ENCODE measurements at regions not wholly inside any gene's neighbourhood (a gene's known extent, or its start where the extent isn't known, plus 50 kb on each side); places are given as distances from the start of the nearest gene placed in this dataset.
"Not testable (repeated sequence)": the region's sequence is repeated elsewhere in the genome, so short reads cannot be mapped to it uniquely, and the experiment has no call there.

GRCh38 chrX:84611843-84612636 lies 109.8 kb upstream of the HDX start:
- DNase-seq, result no peak

GRCh38 chrX:84634201-84634782 lies 132.0 kb upstream of the HDX start:
- DNase-seq, result no peak

GRCh38 chrX:84666086-84666485 lies 163.8 kb upstream of the HDX start:
- DNase-seq, result no peak

- no peak for DNase-seq
These were observed 188.0 kb upstream of the HDX start for GRCh38 chrX:84690228-84690627.

- no peak for DNase-seq
These were observed 207.7 kb upstream of the HDX start for GRCh38 chrX:84709987-84710386.

DNA sequence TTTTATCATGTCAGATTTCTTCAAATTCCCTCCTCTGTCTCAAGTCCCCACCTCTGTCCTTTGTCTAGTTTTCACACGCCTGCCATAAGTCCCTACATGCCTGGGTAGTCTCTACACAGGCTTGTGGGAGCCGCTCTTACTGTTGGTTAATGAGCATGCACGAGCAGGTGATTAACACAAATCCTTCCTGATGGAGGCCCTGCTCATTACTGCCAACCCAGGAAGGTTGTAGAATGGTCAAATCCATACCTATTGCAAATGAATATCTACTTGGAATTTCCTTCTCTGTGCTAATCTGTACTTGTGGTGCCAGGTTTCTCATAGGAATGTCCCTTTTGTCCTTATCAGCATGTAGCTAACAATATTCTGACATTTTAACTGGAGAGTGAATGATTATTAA lies 208.4 kb upstream of the HDX start:
- DNase-seq, result no peak

DNA sequence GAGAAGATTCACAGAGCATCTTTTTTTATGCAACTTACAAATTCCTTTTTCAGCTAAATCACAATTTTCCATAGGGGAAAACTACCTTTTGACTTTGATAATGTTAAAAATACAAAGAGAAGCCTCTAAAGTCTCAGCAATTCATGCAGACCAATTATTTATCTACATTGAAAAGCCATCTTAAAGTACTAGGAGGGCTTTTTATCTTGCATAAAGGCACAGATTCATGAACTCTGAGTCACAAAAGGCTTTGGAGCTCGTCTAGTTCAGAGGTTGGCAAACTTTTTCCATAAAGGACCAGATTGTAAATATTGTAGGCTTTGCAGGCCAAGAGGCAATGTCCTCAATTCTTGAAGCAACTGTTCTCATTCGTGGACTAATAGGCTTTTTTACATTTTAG lies 210.4 kb upstream of the HDX start:
- DNase-seq, result no peak

DNA sequence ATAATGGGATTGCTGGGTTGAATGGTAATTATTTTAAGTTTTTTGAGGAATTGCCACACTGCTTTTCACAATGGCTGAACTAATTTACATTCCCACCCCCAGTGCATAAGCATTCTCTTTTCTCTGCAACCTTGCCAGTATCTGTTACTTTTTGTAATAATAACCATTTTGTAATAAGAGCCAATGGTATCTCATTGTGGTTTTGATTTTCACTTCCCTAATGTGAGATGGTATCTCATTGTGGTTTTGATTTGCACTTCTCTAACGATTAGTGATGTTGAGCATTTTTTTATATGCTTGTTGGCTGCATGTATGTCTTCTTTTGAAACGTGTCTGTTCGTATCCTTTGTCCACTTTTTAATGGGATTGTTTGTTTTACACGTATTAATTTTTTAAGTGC lies 213.1 kb upstream of the HDX start:
- no peak for DNase-seq

- DNase-seq, result no peak
These were observed 215.1 kb upstream of the HDX start for GRCh38 chrX:84717343-84717742.

GRCh38 chrX:84721416-84721815 lies 219.2 kb upstream of the HDX start:
- DNase-seq, result no peak

GRCh38 chrX:84724576-84724975 lies 222.3 kb upstream of the HDX start:
- DNase-seq, result no peak

DNA sequence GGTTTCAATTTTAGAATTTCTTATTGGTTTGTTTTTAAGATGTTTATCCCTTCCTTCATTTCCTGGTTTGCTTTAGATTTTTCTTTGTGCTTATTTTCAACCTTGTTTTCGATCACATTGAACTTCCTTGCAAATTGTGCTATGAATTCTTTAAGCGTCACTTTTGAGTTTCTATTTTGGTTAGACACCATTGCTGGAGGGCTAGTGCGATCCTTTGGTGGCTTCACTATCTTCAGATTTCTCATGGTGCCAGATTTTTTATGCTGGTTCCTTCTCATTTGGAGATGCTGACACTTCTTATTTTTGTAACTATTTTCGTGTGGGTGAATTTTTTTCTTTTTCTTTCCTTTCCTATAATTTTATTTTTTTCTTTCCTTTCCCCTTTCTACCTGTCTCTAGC lies 227.2 kb upstream of the HDX start:
- DNase-seq, result no peak

DNA sequence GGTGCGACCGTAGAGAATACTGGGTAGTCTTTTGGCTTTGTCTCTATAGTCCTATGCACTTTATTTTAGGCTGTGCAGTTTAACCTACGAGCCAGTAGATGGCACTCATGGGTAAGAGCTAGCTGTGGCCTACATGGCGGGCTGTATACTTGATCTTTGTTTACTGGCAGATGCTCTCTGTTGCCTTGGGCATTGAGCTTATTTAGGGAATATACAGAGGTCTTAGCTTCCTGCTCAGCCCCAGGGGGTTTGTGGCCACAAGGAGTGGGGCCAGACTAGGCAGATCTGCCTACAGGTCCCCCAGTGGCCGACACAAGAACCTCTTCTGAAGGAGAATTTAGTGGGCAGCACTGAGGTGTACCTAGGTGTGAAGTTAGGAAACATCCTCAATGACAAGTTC lies 227.6 kb upstream of the HDX start:
- DNase-seq, result peak; percentile 14

DNA sequence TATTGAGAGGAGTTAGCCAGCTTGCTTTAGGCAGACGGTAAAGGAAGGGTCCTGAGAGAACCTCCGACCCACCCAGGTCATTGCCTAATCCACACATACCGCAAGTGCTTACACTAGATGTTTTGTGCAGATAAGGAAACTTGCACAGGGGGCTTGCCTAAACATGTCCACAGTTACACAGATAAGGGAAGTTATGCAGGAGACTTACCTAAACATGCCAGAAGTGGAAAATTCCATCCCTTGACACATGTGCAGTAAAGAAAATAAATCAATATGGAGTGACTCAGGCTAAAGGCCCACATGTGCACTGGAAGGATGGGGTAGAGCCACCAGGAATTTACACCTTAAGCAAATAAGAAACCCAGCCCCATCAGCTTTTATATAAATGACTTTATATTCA lies 232.8 kb upstream of the HDX start:
- DNase-seq, result no peak

- no peak for DNase-seq
These were observed 235.2 kb upstream of the HDX start for GRCh38 chrX:84737471-84737871.

- no peak for DNase-seq
These were observed 245.3 kb upstream of the HDX start for GRCh38 chrX:84747516-84747915.

- DNase-seq, result no peak
These were observed 246.9 kb upstream of the HDX start for GRCh38 chrX:84748965-84749656.

- DNase-seq, result no peak
These were observed 243.1 kb upstream of the APOOL start for GRCh38 chrX:84760560-84760959.

DNA sequence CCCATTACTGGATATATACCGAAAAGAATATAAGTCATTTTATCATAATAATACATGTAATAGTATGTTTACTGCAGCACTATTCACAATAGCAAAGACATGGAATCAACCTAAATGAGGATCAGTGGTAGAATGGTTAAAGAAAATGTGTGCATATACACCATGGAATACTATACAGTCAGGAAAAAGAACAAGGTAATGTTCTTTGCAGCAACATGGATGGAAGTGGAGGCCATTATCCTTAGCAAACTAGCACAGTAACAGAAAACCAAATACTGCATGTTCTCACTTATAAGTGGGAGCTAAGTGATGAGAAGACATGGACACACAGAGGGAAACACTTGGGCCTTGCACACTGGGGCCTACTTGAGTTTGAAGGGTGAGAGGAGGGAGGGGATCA lies 207.4 kb upstream of the APOOL start:
- DNase-seq, result no peak

- no peak for DNase-seq
These were observed 172.8 kb upstream of the APOOL start for GRCh38 chrX:84830836-84831235.

GRCh38 chrX:84846541-84846940 lies 157.1 kb upstream of the APOOL start:
- not testable (repeated sequence) for DNase-seq

DNA sequence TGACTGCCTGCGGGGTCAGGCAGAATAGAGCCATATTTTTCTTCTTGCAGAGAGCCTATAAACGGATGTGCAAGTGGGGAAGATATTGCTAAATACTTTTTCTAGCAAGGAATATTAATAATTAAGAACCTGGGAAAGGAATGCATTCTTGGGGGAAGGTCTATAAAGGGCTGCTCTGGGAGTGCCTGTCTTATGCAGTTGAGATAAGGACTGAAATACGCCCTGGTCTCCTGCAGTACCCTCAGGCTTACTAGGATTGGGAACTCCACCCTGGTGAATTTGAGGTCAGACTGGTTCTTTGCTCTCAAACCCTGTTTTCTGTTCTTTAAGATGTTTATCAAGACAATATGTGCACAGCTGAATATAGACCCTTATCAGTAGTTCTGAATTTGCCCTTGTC lies 152.5 kb upstream of the APOOL start:
- DNase-seq, result not testable (repeated sequence)

GRCh38 chrX:84856791-84857190 lies 146.9 kb upstream of the APOOL start:
- not testable (repeated sequence) for DNase-seq

DNA sequence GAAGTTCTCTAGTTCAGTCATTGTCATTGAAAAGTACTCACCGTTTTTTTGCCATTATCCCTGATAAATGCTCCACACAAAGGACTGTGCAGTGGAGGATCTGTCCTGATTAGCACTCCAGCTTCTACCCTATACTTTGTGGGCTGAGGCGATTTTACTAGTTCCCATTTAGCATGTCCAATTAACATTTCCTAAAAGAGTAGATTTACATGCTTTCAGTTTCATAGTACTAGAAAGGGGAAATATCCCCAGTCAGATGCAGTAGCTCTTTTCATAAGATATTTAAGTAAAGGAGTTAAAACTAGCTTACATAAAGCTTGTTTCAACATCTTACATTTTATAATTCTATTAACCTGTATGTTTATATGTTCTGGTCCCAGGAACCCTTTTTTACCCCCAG lies 144.9 kb upstream of the APOOL start:
- DNase-seq, result not testable (repeated sequence)

Data from left kidney (tissue), 1 donor.